GM23248 (cell line): ENCODE measurements at regions not wholly inside any gene's neighbourhood (a gene's known extent, or its start where the extent isn't known, plus 50 kb on each side); places are given as distances from the start of the nearest gene placed in this dataset.

Source experiments
- DNase-seq: peaks from one replicate; pipeline ENCODE4 v3.0.0-alpha.2; 2015
- H2AFZ ChIP-seq: fragments of 200-600 bp; sonication (generic); 2 replicates; pipeline ENCODE4 v1.6.1; 2016; ENCODE audit warnings: antibody characterized with exemption
- H3F3A ChIP-seq: fragments of 200-600 bp; sonication (generic); 2 replicates; pipeline ENCODE4 v1.6.1; 2016; ENCODE audit warnings: mild to moderate bottlenecking, antibody characterized with exemption, mixed run types; ENCODE audit not compliant: insufficient read depth
- H3K27ac ChIP-seq: fragments of 200-600 bp; sonication (generic); 2 replicates; pipeline ENCODE4 v1.5.1; 2016; ENCODE audit warnings: mild to moderate bottlenecking
- H3K27me3 ChIP-seq: fragments of 200-600 bp; sonication (generic); replicated peaks from 2 replicates; pipeline ENCODE4 v1.6.1; 2016; ENCODE audit warnings: mild to moderate bottlenecking; ENCODE audit not compliant: insufficient read depth
- H3K36me3 ChIP-seq: fragments of 200-600 bp; sonication (generic); 2 replicates; pipeline ENCODE4 v1.6.1; 2016; ENCODE audit warnings: low read depth, mild to moderate bottlenecking
- H3K4me1 ChIP-seq: fragments of 200-600 bp; sonication (generic); 2 replicates; pipeline ENCODE4 v1.6.1; 2016; ENCODE audit warnings: mild to moderate bottlenecking; ENCODE audit not compliant: insufficient read depth
- H3K4me2 ChIP-seq: fragments of 200-600 bp; sonication (generic); one replicate; pipeline ENCODE4 v1.6.1; 2016; ENCODE audit warnings: mild to moderate bottlenecking; ENCODE audit not compliant: unreplicated experiment
- H3K4me3 ChIP-seq: fragments of 200-600 bp; sonication (generic); 2 replicates; pipeline ENCODE4 v1.5.1; 2016; ENCODE audit warnings: mild to moderate bottlenecking
- H3K79me2 ChIP-seq: fragments of 200-600 bp; sonication (generic); 2 replicates; pipeline ENCODE4 v1.6.1; 2016; ENCODE audit warnings: mild to moderate bottlenecking; ENCODE audit not compliant: insufficient read depth
- H3K9ac ChIP-seq: fragments of 200-600 bp; sonication (generic); 2 replicates; pipeline ENCODE4 v1.6.1; 2016; ENCODE audit warnings: mild to moderate bottlenecking
- H3K9me2 ChIP-seq: fragments of 200-600 bp; sonication (generic); 2 replicates; pipeline ENCODE4 v1.6.1; 2016; ENCODE audit warnings: mixed run types, mild to moderate bottlenecking, moderate library complexity; ENCODE audit not compliant: insufficient read depth
- H3K9me3 ChIP-seq: fragments of 200-600 bp; sonication (generic); one replicate; pipeline ENCODE4 v1.6.1; 2017; ENCODE audit warnings: low read depth
- H4K20me1 ChIP-seq: fragments of 200-600 bp; sonication (generic); 2 replicates; pipeline ENCODE4 v1.6.0; 2016; ENCODE audit not compliant: insufficient read depth
- EZH2 ChIP-seq: fragments of 200-600 bp; sonication (generic); IDR thresholded peaks from 2 replicates; pipeline ENCODE4 v1.6.1; 2018; ENCODE audit warnings: antibody characterized with exemption, mild to moderate bottlenecking; ENCODE audit not compliant: insufficient read depth, poor library complexity, severe bottlenecking
- EZH2phosphoT487 ChIP-seq: fragments of 200-600 bp; sonication (generic); IDR thresholded peaks from 2 replicates; pipeline ENCODE4 v1.6.1; 2018; ENCODE audit warnings: antibody characterized with exemption, moderate library complexity, mild to moderate bottlenecking, low read depth; ENCODE audit not compliant: insufficient read depth
- WGBS, 2 experiments: methylation state at CpG; one replicate each; pipeline ENCODE4 v1.1.6; 2015 to 2017; ENCODE audit warnings: low lambda C conversion rate in 2 of 2, low coverage in 1 of 2; ENCODE audit errors: missing lambda C conversion rate in 2 of 2; 5-methylcytosine and 5-hydroxymethylcytosine counted together
- in situ Hi-C: fragments of 300-500 bp; cut with MboI; formaldehyde crosslinking; loops from 2 replicates; pipeline ENCODE4 v1.15.0; 2020

- Histone ChIP-seq H3K9me2 (no peaks in the 10 kb centered on the region), H4K20me1 (no peaks in the 10 kb centered on the region), H2AFZ (no peak overlapping the region), H3K9ac (no peak overlapping the region), H3K4me2 (no peak overlapping the region), H3K9me3 (no peaks in the 10 kb centered on the region), H3F3A (no peaks in the 10 kb centered on the region), H3K79me2 (no peaks in the 10 kb centered on the region), H3K4me1 (no peaks in the 10 kb centered on the region), H3K4me3 (no peak overlapping the region), H3K27me3 (no peaks in the 10 kb centered on the region), H3K36me3 (no peaks in the 10 kb centered on the region), H3K27ac (no peak overlapping the region)
- no peak for DNase-seq
- 54 to 74% methylated on average over 1 of the region's 1 CpG for WGBS, 2 experiments
- no peak for TF ChIP-seq EZH2
- TF ChIP-seq EZH2phosphoT487, result no peak
- in situ Hi-C loops, result no loop called here
Observed at GRCh38 chr2:16473575-16473974, 192.1 kb downstream of the CYRIA start.

DNA sequence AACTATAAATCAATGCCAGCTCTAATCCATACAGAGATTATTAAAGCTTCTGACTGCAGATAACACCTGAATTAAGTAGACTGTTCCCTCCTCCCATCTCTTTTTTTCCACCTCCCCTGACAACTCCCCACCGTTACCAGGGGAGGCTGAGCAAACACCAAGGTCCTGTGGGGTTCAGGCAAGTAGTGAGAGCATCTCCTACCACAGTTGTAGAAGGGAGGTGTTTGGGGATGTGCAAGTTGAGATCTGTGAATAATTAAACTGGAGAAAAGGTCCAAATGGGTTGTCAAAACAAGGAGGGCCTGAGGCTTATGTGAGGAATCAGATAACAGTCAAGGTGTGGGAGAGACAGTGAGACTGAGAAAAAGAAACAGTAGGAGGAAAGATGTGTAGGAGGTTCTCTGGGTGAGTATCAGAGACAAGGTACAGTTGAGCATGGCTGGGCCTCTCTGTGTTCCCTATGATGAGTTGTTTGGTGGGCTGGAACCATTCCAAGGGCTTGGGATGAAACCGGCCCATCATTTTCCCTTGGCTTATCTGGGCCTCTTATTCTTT lies 194.6 kb downstream of the CYRIA start:
- Histone ChIP-seq H3K27ac (no peak overlapping the region), H3K4me3 (no peak overlapping the region), H3F3A (no peaks in the 10 kb centered on the region), H4K20me1 (no peaks in the 10 kb centered on the region), H3K27me3 (no peaks in the 10 kb centered on the region), H2AFZ (no peak overlapping the region), H3K4me2 (no peak overlapping the region), H3K4me1 (no peaks in the 10 kb centered on the region), H3K9me3 (no peaks in the 10 kb centered on the region), H3K36me3 (no peaks in the 10 kb centered on the region), H3K79me2 (no peaks in the 10 kb centered on the region), H3K9me2 (no peaks in the 10 kb centered on the region), H3K9ac (no peak overlapping the region)
- TF ChIP-seq EZH2 (no peak), EZH2phosphoT487 (no peak)
- 42 to 54% methylated on average over 2 of the region's 2 CpGs for WGBS, 2 experiments
- no peak for DNase-seq
- in situ Hi-C loops, result no loop called here

- DNase-seq, result no peak
- Histone ChIP-seq H3K27ac (no peak overlapping the region), H2AFZ (no peak overlapping the region), H3F3A (no peaks in the 10 kb centered on the region), H3K9ac (no peak overlapping the region), H3K79me2 (no peaks in the 10 kb centered on the region), H3K27me3 (no peaks in the 10 kb centered on the region), H3K36me3 (no peaks in the 10 kb centered on the region), H3K9me3 (no peaks in the 10 kb centered on the region), H3K4me3 (no peak overlapping the region), H3K4me1 (no peaks in the 10 kb centered on the region), H4K20me1 (no peaks in the 10 kb centered on the region), H3K4me2 (no peak overlapping the region), H3K9me2 (no peaks in the 10 kb centered on the region)
- in situ Hi-C loops, result no loop called here
- 0 to 5% methylated on average over 2 of the region's 2 CpGs for WGBS, 2 experiments
- TF ChIP-seq EZH2 (no peak), EZH2phosphoT487 (no peak)
Observed at GRCh38 chr2:16466821-16467151, 198.8 kb downstream of the CYRIA start.

DNA sequence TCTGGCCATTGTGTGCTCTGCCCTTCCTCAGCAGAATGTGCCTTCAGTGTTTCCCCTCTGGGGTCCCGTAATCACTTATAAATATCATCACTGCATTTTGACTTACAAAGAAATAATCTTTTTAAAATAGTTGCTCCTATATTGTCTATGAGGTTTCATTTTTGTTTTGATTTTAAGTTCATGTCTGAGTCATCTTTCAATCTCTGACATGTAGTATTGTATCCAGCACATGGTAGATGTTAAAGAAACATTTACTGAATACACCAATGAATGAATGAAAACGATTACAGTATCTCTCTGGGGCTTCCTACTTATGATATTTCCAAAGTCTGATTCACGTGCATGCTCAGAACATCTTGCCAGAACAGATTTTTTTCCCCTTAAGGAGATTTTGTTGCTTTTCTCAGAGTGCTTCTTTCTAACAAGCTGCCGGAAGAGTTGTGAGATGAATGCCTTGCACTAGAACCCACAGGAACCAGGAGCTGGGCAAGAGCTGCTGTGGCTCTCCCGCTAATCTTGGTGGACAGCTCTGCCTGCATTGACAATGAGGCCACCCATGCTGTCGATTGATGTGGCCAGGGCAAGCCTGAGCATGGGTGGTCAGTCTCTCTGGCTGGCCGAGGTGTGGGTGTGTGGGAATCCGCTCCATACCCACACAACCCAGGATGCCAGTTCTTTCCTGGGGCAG lies 199.4 kb downstream of the CYRIA start:
- Histone ChIP-seq H3F3A (no peaks in the 10 kb centered on the region), H4K20me1 (no peaks in the 10 kb centered on the region), H3K4me2 (no peak overlapping the region), H3K9ac (no peak overlapping the region), H3K9me2 (no peaks in the 10 kb centered on the region), H3K4me1 (no peaks in the 10 kb centered on the region), H3K79me2 (no peaks in the 10 kb centered on the region), H3K4me3 (no peak overlapping the region), H3K27ac (no peak overlapping the region), H3K27me3 (no peaks in the 10 kb centered on the region), H3K36me3 (no peaks in the 10 kb centered on the region), H2AFZ (no peak overlapping the region), H3K9me3 (no peaks in the 10 kb centered on the region)
- 20 to 26% methylated on average over 8 of the region's 8 CpGs for WGBS, 2 experiments
- TF ChIP-seq EZH2 (no peak), EZH2phosphoT487 (no peak)
- in situ Hi-C loops, result no loop called here
- DNase-seq, result no peak

DNA sequence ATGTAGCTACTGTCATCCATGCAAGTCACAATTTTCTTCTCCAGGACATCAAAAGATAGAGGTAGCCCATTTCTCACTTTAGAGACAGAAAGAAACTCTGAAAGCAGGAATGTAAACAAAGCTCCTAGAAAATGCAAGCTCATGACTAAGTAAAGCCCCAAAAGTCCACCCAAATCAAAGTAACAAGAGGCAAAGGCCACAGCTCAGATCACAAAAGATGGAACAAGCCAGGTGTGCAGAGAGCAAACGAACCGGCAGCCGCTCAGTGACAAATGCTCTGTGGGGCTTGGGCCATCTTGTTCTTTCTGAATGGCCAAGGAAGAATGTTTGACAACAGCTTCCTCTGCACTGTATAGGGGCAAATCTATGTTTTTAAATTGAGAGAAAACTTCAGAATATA lies 201.0 kb downstream of the CYRIA start:
- Histone ChIP-seq H3K36me3 (no peaks in the 10 kb centered on the region), H3K9me3 (no peaks in the 10 kb centered on the region), H4K20me1 (no peaks in the 10 kb centered on the region), H3K4me2 (no peak overlapping the region), H3K27me3 (no peaks in the 10 kb centered on the region), H3K9ac (no peak overlapping the region), H3K79me2 (no peaks in the 10 kb centered on the region), H3F3A (no peaks in the 10 kb centered on the region), H3K27ac (no peak overlapping the region), H3K4me3 (no peak overlapping the region), H3K4me1 (no peaks in the 10 kb centered on the region), H2AFZ (no peak overlapping the region), H3K9me2 (no peaks in the 10 kb centered on the region)
- TF ChIP-seq EZH2, result no peak
- TF ChIP-seq EZH2phosphoT487, result no peak
- no peak for DNase-seq
- 32 to 38% methylated on average over 3 of the region's 3 CpGs for WGBS, 2 experiments
- in situ Hi-C loops, result no loop called here
